ENCODE measurements at regions not wholly inside any gene's neighbourhood (a gene's known extent, or its start where the extent isn't known, plus 50 kb on each side); places are given as distances from the start of the nearest gene placed in this dataset.

DNA sequence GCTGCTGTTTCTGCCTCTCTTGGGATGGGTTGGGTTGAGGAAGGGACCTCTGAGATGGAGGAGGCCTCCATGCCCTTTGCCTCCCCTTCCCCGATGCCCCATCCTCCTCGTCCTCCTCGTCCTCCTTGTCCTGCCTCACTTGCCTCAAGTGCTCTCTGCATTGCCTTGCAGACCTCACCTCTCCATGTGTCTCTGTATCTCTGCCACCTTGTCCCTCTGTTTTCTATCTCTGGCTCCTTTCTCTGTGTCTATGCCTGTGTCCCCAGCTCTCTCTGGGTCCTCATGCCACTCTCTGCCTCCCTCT is 87.5 kb downstream of the MCFD2 start:
- intact Hi-C loops (cut with micrococcal nuclease; ENCODE audit: unreplicated experiment) (no loop called here), in situ Hi-C loops (cut with HindIII; ENCODE audit: low pct_unique_long_range_greater_than_20kb, low sequenced_read_pairs) (no loop called here)

GRCh38 chr2:46827274-46828134 is 88.1 kb downstream of the MCFD2 start:
- no peaks in the 10 kb centered on the region for H3K36me3 ChIP-seq (ENCODE audit: control insufficient read depth, insufficient read depth, low read length)
- BruUV-seq (replicated peaks): no TSS peak
- H3K4me1 ChIP-seq (ENCODE audit: control insufficient read depth, insufficient read depth, low read length): no peaks in the 10 kb centered on the region
- H3K27me3 ChIP-seq (ENCODE audit: control insufficient read depth, insufficient read depth, low read length): no peaks in the 10 kb centered on the region
- H3K9me3 ChIP-seq (ENCODE audit: control insufficient read depth, insufficient read depth, low read depth, low read length): no peaks in the 10 kb centered on the region
- ChIA-PET POLR2A (no interaction called here), CTCF (no interaction called here)
- ATAC-seq (peak; percentile 46; the same call in 1 of the 2 replicates), DNase-seq (ENCODE audit: low read depth, low spot score) (no peak)
- intact Hi-C loops (cut with micrococcal nuclease; ENCODE audit: unreplicated experiment) (no loop called here), in situ Hi-C loops (cut with HindIII; ENCODE audit: low pct_unique_long_range_greater_than_20kb, low sequenced_read_pairs) (no loop called here)
- no peak for TF ChIP-seq SIN3A (IDR thresholded peaks at IDR 0.05; ENCODE audit: borderline replicate concordance, insufficient read depth, low read depth, low read length)
- TF ChIP-seq TCF7L2 (IDR thresholded peaks at IDR 0.05; ENCODE audit: low read depth, low read length): no peak
- TF ChIP-seq POLR2AphosphoS5 (IDR thresholded peaks at IDR 0.05; ENCODE audit: low read depth, low read length): no peak
- no peak for TF ChIP-seq REST (IDR thresholded peaks at IDR 0.05; ENCODE audit: insufficient read depth in 1 of 2, low read depth in 2 of 2, low read length in 1 of 2)
- no peak for TF ChIP-seq CTCF (IDR thresholded peaks at IDR 0.05)
- H3K4me3 ChIP-seq (ENCODE audit: low read depth in 2 of 2, low read length in 2 of 2): no peak overlapping the region
- H3K27ac ChIP-seq (ENCODE audit: low read length): no peak overlapping the region

More for the DNA sequence above, 87.5 kb downstream of the MCFD2 start:
- no peak overlapping the region for H3K4me3 ChIP-seq (ENCODE audit: low read depth in 2 of 2, low read length in 2 of 2)
- no peak overlapping the region for H3K27ac ChIP-seq (ENCODE audit: low read length)
- POLR2A ChIA-PET: no interaction called here
- no peak for TF ChIP-seq POLR2AphosphoS5 (IDR thresholded peaks at IDR 0.05; ENCODE audit: low read depth, low read length)
- TF ChIP-seq TCF7L2 (IDR thresholded peaks at IDR 0.05; ENCODE audit: low read depth, low read length): no peak
- no peak for TF ChIP-seq SIN3A (IDR thresholded peaks at IDR 0.05; ENCODE audit: borderline replicate concordance, insufficient read depth, low read depth, low read length)
- no peak for TF ChIP-seq REST (IDR thresholded peaks at IDR 0.05; ENCODE audit: insufficient read depth in 1 of 2, low read depth in 2 of 2, low read length in 1 of 2)
- no peak for TF ChIP-seq CTCF (IDR thresholded peaks at IDR 0.05)
- no peaks in the 10 kb centered on the region for H3K9me3 ChIP-seq (ENCODE audit: control insufficient read depth, insufficient read depth, low read depth, low read length)
- DNase-seq (ENCODE audit: low read depth, low spot score): no peak
- BruUV-seq (replicated peaks): no TSS peak
- no peaks in the 10 kb centered on the region for H3K27me3 ChIP-seq (ENCODE audit: control insufficient read depth, insufficient read depth, low read length)
- H3K36me3 ChIP-seq (ENCODE audit: control insufficient read depth, insufficient read depth, low read length): no peaks in the 10 kb centered on the region
- CTCF ChIA-PET: no interaction called here
- ATAC-seq: no peak
- no peaks in the 10 kb centered on the region for H3K4me1 ChIP-seq (ENCODE audit: control insufficient read depth, insufficient read depth, low read length)

Measured in Panc1 (cell line).